ENCODE measurements at regions not wholly inside any gene's neighbourhood (a gene's known extent, or its start where the extent isn't known, plus 50 kb on each side); places are given as distances from the start of the nearest gene placed in this dataset.

DNA sequence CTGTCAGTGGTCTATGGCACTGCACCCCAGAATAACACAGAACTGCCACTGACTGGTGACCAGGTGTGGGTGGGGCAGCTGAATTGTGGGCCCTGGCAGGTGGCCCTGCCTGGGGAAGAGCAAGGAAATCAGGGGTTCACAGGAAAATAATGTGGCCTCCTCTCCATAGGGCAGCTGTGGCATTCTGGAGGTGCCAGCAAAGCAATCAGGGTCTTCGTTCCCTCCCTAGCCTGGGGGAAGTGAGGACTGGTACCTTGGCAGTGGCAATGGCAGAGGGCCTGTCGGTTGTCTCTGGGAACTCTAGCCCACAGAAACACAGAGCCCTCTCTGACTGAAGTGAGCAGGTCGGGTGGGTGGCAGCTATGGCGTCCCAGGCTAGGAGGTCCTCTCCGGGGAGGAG, 223.0 kb downstream of the GRIA2 start:
- DNase-seq, result no peak

DNA sequence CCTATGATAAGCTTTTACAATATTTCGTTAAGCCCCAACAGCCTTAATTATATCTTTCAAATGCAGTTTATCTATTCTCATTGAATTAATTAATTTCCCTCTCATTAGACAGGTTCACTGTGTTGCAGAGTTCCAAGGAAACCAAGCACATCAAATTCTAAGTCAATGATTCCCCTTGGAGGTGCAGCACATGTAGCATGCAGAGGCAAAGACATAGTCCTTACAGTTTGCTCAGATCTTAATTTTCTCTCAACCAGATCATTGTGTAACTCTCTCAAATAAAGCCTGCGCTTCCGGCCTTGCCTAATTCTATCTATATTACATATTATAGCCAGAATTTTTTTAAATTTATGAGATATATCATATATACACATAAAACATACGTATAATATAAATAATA, 205.4 kb downstream of the GRIA2 start:
- DNase-seq, result no peak

DNA sequence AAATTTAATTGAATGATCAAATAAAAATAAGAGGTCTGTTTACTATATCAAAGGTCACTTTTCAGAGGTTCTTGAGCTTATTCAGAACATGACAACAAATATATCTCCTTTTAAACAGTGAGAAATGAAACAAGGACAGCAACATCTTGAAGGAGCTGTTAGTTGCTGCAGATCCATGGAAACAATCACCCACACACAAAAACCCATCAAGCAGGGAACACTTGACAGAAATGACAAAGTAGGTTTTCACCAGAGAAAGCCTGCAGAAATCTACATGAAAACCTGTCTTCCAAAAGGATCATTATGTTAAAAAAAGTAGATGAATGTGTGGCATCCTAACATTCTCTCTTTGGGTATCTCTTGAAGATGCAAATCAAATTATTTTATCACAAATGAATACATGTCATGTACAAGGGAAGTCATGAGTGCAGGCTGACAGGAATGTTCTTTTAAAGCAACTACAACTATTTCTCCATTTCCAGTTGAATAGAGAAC, 203.0 kb downstream of the GRIA2 start:
- DNase-seq, result no peak

GRCh38 chr4:157421365-157421764, 200.8 kb downstream of the GRIA2 start:
- DNase-seq, result no peak

Measured in stimulated activated CD4-positive, alpha-beta T cell treated with anti-CD3 and anti-CD28 coated beads, Interleukin-15, amount 100 ng/mL, for 24 hours (primary cell).